K562 (cell line): ENCODE measurements at regions not wholly inside any gene's neighbourhood (a gene's known extent, or its start where the extent isn't known, plus 50 kb on each side); places are given as distances from the start of the nearest gene placed in this dataset.

ENCODE experiments used
- ATAC-seq: fragments of 200-7000 bp; cut with Tn5 transposase; 3 replicates; pipeline ENCODE4 v1.9.1; 2020; ENCODE audit warnings: moderate library complexity
- BruUV-seq: library from RNA; stranded (reverse); fragments of 400-500 nt; replicated peaks from 2 replicates; lab custom pipeline; 2021; lab: Mats Ljungman, UMichigan
- CTCF ChIA-PET: fragments of 300-600 bp; formaldehyde crosslinking; extraction: SDS; loops from one replicate; lab custom pipeline; 2021; ENCODE audit warnings: low intra/inter-chr PET ratio; lab: Yijun Ruan, JAX
- POLR2A ChIA-PET: fragments of 300-600, 350-650 bp; sonication (Branson Sonifier 250); formaldehyde crosslinking; extraction: SDS; loops from one replicate; lab custom pipeline; 2021; ENCODE audit warnings: antibody characterized with exemption, inconsistent platforms; lab: Yijun Ruan, JAX
- DNase-seq, 4 experiments: peaks; one replicate each; pipeline versions ENCODE4 v3.0.0 to v3.0.0-alpha.2; 2011 to 2018; ENCODE audit warnings: low spot score in 3 of 4, mixed read lengths in 3 of 4; ENCODE audit errors: extremely low read depth in 1 of 4
- FAIRE-seq: peaks from 2 replicates; lab custom pipeline; 2011; peaks lifted over from hg19 to GRCh38; lab: Jason Lieb, UNC
- H2AFZ ChIP-seq: 2 replicates; pipeline ENCODE4 v1.6.0; 2011; ENCODE audit warnings: low read depth, low read length, control low read depth, inconsistent platforms
- H3K27ac ChIP-seq: fragments of 200-600 bp; 3 replicates; pipeline ENCODE4 v1.8.0; 2011; ENCODE audit warnings: low read depth, mild to moderate bottlenecking, control low read depth, inconsistent platforms, low read length, moderate library complexity, mixed read lengths; ENCODE audit errors: extremely low read depth
- H3K27me3 ChIP-seq, 2 experiments: fragments of 300-600 bp in 1 of 2; 2 replicates in 1 of 2; 3 replicates in 1 of 2; pipeline versions ENCODE4 v1.6.0 to v1.8.0; 2011; ENCODE audit warnings: inconsistent platforms in 2 of 2, low read length in 2 of 2, mild to moderate bottlenecking in 1 of 2, mixed read lengths in 1 of 2, moderate library complexity in 1 of 2; ENCODE audit not compliant: control insufficient read depth in 2 of 2, insufficient read depth in 2 of 2
- H3K36me3 ChIP-seq: fragments of 300-600 bp; 3 replicates; pipeline ENCODE4 v1.8.0; 2011; ENCODE audit warnings: mild to moderate bottlenecking, low read length, inconsistent platforms; ENCODE audit not compliant: control insufficient read depth, insufficient read depth
- H3K4me1 ChIP-seq, 2 experiments: fragments of 200-600 bp in 1 of 2; replicated peaks in 1 of 2; 2 replicates in 1 of 2; 3 replicates in 1 of 2; pipeline versions ENCODE4 v1.5.1 to v1.8.0; 2011; ENCODE audit warnings: inconsistent platforms in 2 of 2, low read length in 2 of 2, mild to moderate bottlenecking in 1 of 2, mixed read lengths in 1 of 2, moderate library complexity in 1 of 2; ENCODE audit not compliant: control insufficient read depth in 2 of 2, insufficient read depth in 2 of 2
- H3K4me2 ChIP-seq: 2 replicates; pipeline ENCODE4 v1.6.1; 2011; ENCODE audit warnings: low read length, control low read depth, inconsistent platforms, mixed read lengths; ENCODE audit not compliant: insufficient read depth
- H3K4me3 ChIP-seq: fragments of 200-600 bp; sonication (generic), shearing (Covaris generic); 2 replicates; pipeline ENCODE4 v1.5.1; 2016; ENCODE audit warnings: control low read depth, inconsistent platforms
- H3K79me2 ChIP-seq: fragments of 200-600 bp; 3 replicates; pipeline ENCODE4 v1.8.0; 2011; ENCODE audit warnings: low read length, inconsistent platforms; ENCODE audit not compliant: control insufficient read depth, insufficient read depth
- H3K9ac ChIP-seq, 2 experiments: 2 replicates each; pipeline versions ENCODE4 v1.6.0 to v1.6.1; 2011; ENCODE audit warnings: low read depth in 2 of 2, low read length in 2 of 2, control low read depth in 1 of 2, inconsistent platforms in 1 of 2, mild to moderate bottlenecking in 1 of 2, mixed read lengths in 1 of 2; ENCODE audit not compliant: insufficient read depth in 1 of 2
- H3K9me1 ChIP-seq: one replicate; pipeline ENCODE4 v1.6.0; 2011; ENCODE audit warnings: inconsistent platforms, mild to moderate bottlenecking, low read length, moderate library complexity; ENCODE audit not compliant: control insufficient read depth, insufficient read depth
- H3K9me3 ChIP-seq: replicated peaks from 2 replicates; pipeline ENCODE4 v1.5.1; 2011; ENCODE audit warnings: low read depth, low read length, inconsistent platforms; ENCODE audit not compliant: control insufficient read depth, insufficient read depth
- H4K20me1 ChIP-seq: replicated peaks from 2 replicates; pipeline ENCODE4 v1.6.1; 2011; ENCODE audit warnings: low read length, inconsistent platforms, mixed read lengths; ENCODE audit not compliant: control insufficient read depth, insufficient read depth
- CBX2 ChIP-seq: fragments of 200-600 bp; sonication (generic); IDR thresholded peaks from one replicate; pipeline ENCODE4 v1.6.1; 2012; ENCODE audit warnings: mild to moderate bottlenecking, low read length, inconsistent platforms; ENCODE audit not compliant: insufficient read depth, poor library complexity, severe bottlenecking
- CREBBP ChIP-seq: IDR thresholded peaks from one replicate; pipeline ENCODE4 v1.6.1; 2012; ENCODE audit warnings: low read depth, mild to moderate bottlenecking, control low read depth, inconsistent platforms, low read length
- GATAD2A ChIP-seq: fragments of 450-650 bp; IDR thresholded peaks from 2 replicates; pipeline ENCODE4 v1.6.1; 2017
- IRF2 ChIP-seq: sonication (generic); formaldehyde crosslinking; IDR thresholded peaks from 2 replicates; pipeline ENCODE4 v1.8.1; 2022; ENCODE audit warnings: mild to moderate bottlenecking, missing genetic modification reagents
- KLF10 ChIP-seq: fragments of 250-450 bp; sonication (Bioruptor Pico); IDR thresholded peaks from 2 replicates; pipeline ENCODE4 v1.6.1; 2021; ENCODE audit warnings: matching md5 sums
- MED1 ChIP-seq: sonication (generic); formaldehyde crosslinking; IDR thresholded peaks from 2 replicates; pipeline ENCODE4 v1.8.1; 2023; ENCODE audit warnings: missing genetic modification reagents, borderline replicate concordance
- NFXL1 ChIP-seq: fragments of 450-650 bp; formaldehyde crosslinking; IDR thresholded peaks from 2 replicates; pipeline ENCODE4 v1.4.0; 2021; ENCODE audit warnings: mild to moderate bottlenecking
- PPARD ChIP-seq: fragments of 250-450 bp; sonication (Bioruptor Pico); IDR thresholded peaks from 2 replicates; pipeline ENCODE4 v1.8.0; 2022; ENCODE audit warnings: inconsistent platforms, mild to moderate bottlenecking, moderate library complexity
- PYGO2 ChIP-seq: fragments of 450-650 bp; IDR thresholded peaks from 2 replicates; pipeline ENCODE4 v1.6.1; 2016; ENCODE audit warnings: mild to moderate bottlenecking, missing genetic modification characterization, moderate library complexity, missing compliant biosample characterization
- RBBP5 ChIP-seq: fragments of 200-600 bp; sonication (generic); IDR thresholded peaks from 2 replicates; pipeline ENCODE4 v1.6.1; 2012; ENCODE audit warnings: borderline replicate concordance, mild to moderate bottlenecking, low read length, control low read depth, inconsistent platforms; ENCODE audit not compliant: insufficient read depth, poor library complexity, severe bottlenecking
- SMARCA4 ChIP-seq: fragments of 450-650 bp; IDR thresholded peaks from 2 replicates; pipeline ENCODE4 v1.6.1; 2016
- SMARCA5 ChIP-seq: fragments of 450-650 bp; IDR thresholded peaks from 2 replicates; pipeline ENCODE4 v1.6.1; 2016
- ZBTB17 ChIP-seq: fragments of 450-650 bp; formaldehyde crosslinking; IDR thresholded peaks from 2 replicates; pipeline ENCODE4 v1.4.0; 2020; ENCODE audit warnings: mild to moderate bottlenecking
- ZNF12 ChIP-seq: sonication (generic); formaldehyde crosslinking; IDR thresholded peaks from 2 replicates; pipeline ENCODE4 v1.4.0; 2020; ENCODE audit warnings: mild to moderate bottlenecking, missing genetic modification reagents
- ZNF124 ChIP-seq: sonication (generic); formaldehyde crosslinking; IDR thresholded peaks from 2 replicates; pipeline ENCODE4 v1.8.1; 2022; ENCODE audit warnings: missing genetic modification reagents
- ZNF253 ChIP-seq: fragments of 250-450 bp; sonication (Bioruptor Pico); conservative IDR thresholded peaks from 2 replicates; pipeline ENCODE4 v1.6.1; 2021; ENCODE audit warnings: mild to moderate bottlenecking
- ZNF717 ChIP-seq: fragments of 250-450 bp; sonication (Bioruptor Pico); IDR thresholded peaks from 2 replicates; pipeline ENCODE4 v1.5.0; 2021
- WGBS: fragments of 100-300 bp; shearing (Covaris generic); methylation state at CpG from one replicate; pipeline ENCODE4 v1.1.6; 2016; ENCODE audit warnings: low coverage, mixed read lengths; ENCODE audit not compliant: insufficient coverage; ENCODE audit errors: missing lambda C conversion rate; 5-methylcytosine and 5-hydroxymethylcytosine counted together
- in situ Hi-C: fragments of 300-500 bp; cut with MboI; formaldehyde crosslinking; loops from 4 replicates; pipeline ENCODE4 v1.15.0; 2018; ENCODE audit warnings: inconsistent platforms, mixed read lengths
- intact Hi-C: fragments of 100-400 bp; cut with micrococcal nuclease; formaldehyde crosslinking; loops from 2 replicates; pipeline ENCODE4 v1.14.2; 2022
- TF ChIP-seq, protein P1 (sequence below): fragments of 250-450 bp; sonication (Bioruptor Pico); IDR thresholded peaks from 2 replicates; pipeline ENCODE4 v1.8.0; 2022; ENCODE audit warnings: moderate library complexity, mild to moderate bottlenecking, inconsistent platforms
- TF ChIP-seq, protein P2 (sequence below): sonication (generic); formaldehyde crosslinking; IDR thresholded peaks from 2 replicates; pipeline ENCODE4 v1.8.1; 2023; ENCODE audit warnings: mild to moderate bottlenecking, missing genetic modification reagents

- H3K27ac ChIP-seq, result no peak overlapping the region
- no peak for FAIRE-seq
- CTCF ChIA-PET, result no interaction called here
- DNase-seq, result no peak
- no peak overlapping the region for H3K4me3 ChIP-seq
- H3K9ac ChIP-seq, result no peak overlapping the region
- no peaks in the 10 kb centered on the region for H3K79me2 ChIP-seq
- no peaks in the 10 kb centered on the region for H3K9me3 ChIP-seq
- H3K27me3 ChIP-seq, result peaks cover 2 to 19% of the 10 kb centered on the region in 2 experiments; a peak in 3 of 5 replicates
- H2AFZ ChIP-seq, result no peak overlapping the region
- H3K36me3 ChIP-seq, result no peaks in the 10 kb centered on the region
- POLR2A ChIA-PET, result no interaction called here
- no peaks in the 10 kb centered on the region for H3K4me1 ChIP-seq
- in situ Hi-C loops, result no loop called here
- no peaks in the 10 kb centered on the region for H3K9me1 ChIP-seq
- ATAC-seq, result no peak
- intact Hi-C loops, result no loop called here
- TF ChIP-seq ZNF717 (CRISPR knock-in tag), result no peak
- no peak for TF ChIP-seq ZNF12 (CRISPR knock-in tag)
- TF ChIP-seq IRF2, result no peak
- no peak for TF ChIP-seq KLF10
- TF ChIP-seq, protein P1, sequence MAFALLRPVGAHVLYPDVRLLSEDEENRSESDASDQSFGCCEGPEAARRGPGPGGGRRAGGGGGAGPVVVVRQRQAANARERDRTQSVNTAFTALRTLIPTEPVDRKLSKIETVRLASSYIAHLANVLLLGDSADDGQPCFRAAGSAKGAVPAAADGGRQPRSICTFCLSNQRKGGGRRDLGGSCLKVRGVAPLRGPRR (CRISPR knock-in tag), result no peak
- no peak for TF ChIP-seq SMARCA4
- no peak for TF ChIP-seq MED1 (CRISPR knock-in tag)
- no peak for TF ChIP-seq NFXL1 (CRISPR knock-in tag)
- TF ChIP-seq, protein P2, sequence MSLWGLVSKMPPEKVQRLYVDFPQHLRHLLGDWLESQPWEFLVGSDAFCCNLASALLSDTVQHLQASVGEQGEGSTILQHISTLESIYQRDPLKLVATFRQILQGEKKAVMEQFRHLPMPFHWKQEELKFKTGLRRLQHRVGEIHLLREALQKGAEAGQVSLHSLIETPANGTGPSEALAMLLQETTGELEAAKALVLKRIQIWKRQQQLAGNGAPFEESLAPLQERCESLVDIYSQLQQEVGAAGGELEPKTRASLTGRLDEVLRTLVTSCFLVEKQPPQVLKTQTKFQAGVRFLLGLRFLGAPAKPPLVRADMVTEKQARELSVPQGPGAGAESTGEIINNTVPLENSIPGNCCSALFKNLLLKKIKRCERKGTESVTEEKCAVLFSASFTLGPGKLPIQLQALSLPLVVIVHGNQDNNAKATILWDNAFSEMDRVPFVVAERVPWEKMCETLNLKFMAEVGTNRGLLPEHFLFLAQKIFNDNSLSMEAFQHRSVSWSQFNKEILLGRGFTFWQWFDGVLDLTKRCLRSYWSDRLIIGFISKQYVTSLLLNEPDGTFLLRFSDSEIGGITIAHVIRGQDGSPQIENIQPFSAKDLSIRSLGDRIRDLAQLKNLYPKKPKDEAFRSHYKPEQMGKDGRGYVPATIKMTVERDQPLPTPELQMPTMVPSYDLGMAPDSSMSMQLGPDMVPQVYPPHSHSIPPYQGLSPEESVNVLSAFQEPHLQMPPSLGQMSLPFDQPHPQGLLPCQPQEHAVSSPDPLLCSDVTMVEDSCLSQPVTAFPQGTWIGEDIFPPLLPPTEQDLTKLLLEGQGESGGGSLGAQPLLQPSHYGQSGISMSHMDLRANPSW (CRISPR knock-in tag), result no peak
- no peak for TF ChIP-seq PYGO2 (tag)
- no peak for TF ChIP-seq CREBBP
- no peak for TF ChIP-seq SMARCA5
- TF ChIP-seq PPARD (CRISPR knock-in tag), result no peak
- TF ChIP-seq RBBP5, result no peak
- no peak for TF ChIP-seq ZNF253 (CRISPR knock-in tag)
- TF ChIP-seq ZNF124, result no peak
- no peak for TF ChIP-seq CBX2
- no peak for TF ChIP-seq GATAD2A
- no peak for TF ChIP-seq ZBTB17
- H4K20me1 ChIP-seq, result no peaks in the 10 kb centered on the region
- WGBS, result 2% methylated on average over 13 of the region's 13 CpGs
- no peak overlapping the region for H3K4me2 ChIP-seq
- no TSS peak for BruUV-seq
These were observed 820.4 kb downstream of the GALR1 start for GRCh38 chr18:78069784-78070664.
